ENCODE measurements at regions not wholly inside any gene's neighbourhood (a gene's known extent, or its start where the extent isn't known, plus 50 kb on each side); places are given as distances from the start of the nearest gene placed in this dataset.

DNA sequence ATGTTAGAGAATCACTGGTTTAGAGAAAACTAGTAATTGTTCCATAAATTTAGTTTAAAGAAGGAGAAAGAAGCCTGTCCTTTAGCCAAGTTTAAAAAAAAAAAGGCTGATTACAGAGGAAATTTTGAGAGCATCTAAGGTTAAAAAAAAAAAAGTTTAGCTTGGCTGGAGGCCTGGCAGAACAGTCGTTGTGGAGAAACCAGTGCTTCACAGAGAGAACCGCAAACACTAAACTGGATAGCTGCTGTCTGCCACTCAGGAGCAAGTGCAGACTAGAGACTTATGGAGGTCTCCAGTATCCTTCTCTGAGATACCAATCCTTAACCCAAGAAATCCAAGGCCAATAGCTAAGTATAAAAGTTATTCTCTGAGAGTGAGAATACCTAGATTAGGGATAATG lies 84.8 kb upstream of the ANKRD28 start:
- TF ChIP-seq, protein P1, sequence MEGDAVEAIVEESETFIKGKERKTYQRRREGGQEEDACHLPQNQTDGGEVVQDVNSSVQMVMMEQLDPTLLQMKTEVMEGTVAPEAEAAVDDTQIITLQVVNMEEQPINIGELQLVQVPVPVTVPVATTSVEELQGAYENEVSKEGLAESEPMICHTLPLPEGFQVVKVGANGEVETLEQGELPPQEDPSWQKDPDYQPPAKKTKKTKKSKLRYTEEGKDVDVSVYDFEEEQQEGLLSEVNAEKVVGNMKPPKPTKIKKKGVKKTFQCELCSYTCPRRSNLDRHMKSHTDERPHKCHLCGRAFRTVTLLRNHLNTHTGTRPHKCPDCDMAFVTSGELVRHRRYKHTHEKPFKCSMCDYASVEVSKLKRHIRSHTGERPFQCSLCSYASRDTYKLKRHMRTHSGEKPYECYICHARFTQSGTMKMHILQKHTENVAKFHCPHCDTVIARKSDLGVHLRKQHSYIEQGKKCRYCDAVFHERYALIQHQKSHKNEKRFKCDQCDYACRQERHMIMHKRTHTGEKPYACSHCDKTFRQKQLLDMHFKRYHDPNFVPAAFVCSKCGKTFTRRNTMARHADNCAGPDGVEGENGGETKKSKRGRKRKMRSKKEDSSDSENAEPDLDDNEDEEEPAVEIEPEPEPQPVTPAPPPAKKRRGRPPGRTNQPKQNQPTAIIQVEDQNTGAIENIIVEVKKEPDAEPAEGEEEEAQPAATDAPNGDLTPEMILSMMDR (IDR thresholded peaks at IDR 0.05; ENCODE audit: insufficient read depth, low read length, severe bottlenecking): no peak
- H3K27me3 ChIP-seq (ENCODE audit: control insufficient read depth, insufficient read depth, low read length): no peaks in the 10 kb centered on the region
- no peak for FAIRE-seq

DNA sequence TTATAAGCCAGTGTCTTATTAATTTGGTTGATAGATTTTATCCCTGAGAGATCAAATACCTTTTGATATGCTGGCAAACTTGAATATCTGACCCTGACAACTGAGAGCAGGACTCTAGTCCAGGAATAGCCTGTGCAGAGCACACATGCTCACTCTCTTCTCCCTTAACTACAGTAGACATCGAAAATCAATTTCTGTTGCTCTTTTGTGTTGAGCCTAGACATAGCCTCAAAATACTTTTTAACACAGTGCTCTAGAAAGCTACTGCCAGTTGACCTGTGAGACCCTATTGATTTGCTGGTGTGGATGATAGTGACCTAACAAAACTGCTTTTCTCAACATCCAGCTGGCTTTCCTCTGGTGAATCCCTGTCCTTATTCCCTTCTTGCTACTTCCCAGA lies 86.4 kb upstream of the ANKRD28 start:
- TF ChIP-seq, protein P1 (IDR thresholded peaks at IDR 0.05; ENCODE audit: insufficient read depth, low read length, severe bottlenecking): no peak
- H3K36me3 ChIP-seq (ENCODE audit: control insufficient read depth, insufficient read depth, low read length): no peaks in the 10 kb centered on the region
- no peak overlapping the region for H3K4me3 ChIP-seq (ENCODE audit: low read depth, low read length)
- FAIRE-seq: no peak
- DNase-seq (ENCODE audit: low read depth): no peak
- H3K27me3 ChIP-seq (ENCODE audit: control insufficient read depth, insufficient read depth, low read length): no peaks in the 10 kb centered on the region

More for the DNA sequence above, 84.8 kb upstream of the ANKRD28 start:
- no peak for DNase-seq (ENCODE audit: low read depth)
- no peak overlapping the region for H3K4me3 ChIP-seq (ENCODE audit: low read depth, low read length)
- no peaks in the 10 kb centered on the region for H3K36me3 ChIP-seq (ENCODE audit: control insufficient read depth, insufficient read depth, low read length)

DNA sequence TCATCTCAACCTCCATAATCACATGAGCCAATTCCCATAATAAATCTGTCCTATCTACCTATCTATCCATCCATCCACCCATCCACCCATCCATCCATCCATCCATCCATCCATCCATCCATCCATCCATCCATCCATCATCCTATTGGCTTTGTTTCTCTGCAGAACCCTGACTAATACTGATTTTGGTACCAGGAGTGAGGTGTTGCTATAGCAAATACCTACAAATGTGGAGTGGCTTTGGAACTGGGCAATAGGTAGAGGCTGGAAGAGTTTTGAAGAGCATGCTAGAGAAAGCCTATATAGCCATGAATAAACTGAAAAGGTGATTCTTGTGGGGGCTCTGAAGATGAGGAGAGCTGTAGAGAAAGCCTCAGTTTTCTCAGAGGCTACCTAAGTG lies 88.7 kb upstream of the ANKRD28 start:
- H3K36me3 ChIP-seq (ENCODE audit: control insufficient read depth, insufficient read depth, low read length): no peaks in the 10 kb centered on the region
- no peak overlapping the region for H3K4me3 ChIP-seq (ENCODE audit: low read depth, low read length)
- DNase-seq (ENCODE audit: low read depth) (no peak), FAIRE-seq (no peak)
- H3K27me3 ChIP-seq (ENCODE audit: control insufficient read depth, insufficient read depth, low read length): no peaks in the 10 kb centered on the region
- TF ChIP-seq, protein P1 (IDR thresholded peaks at IDR 0.05; ENCODE audit: insufficient read depth, low read length, severe bottlenecking): no peak

DNA sequence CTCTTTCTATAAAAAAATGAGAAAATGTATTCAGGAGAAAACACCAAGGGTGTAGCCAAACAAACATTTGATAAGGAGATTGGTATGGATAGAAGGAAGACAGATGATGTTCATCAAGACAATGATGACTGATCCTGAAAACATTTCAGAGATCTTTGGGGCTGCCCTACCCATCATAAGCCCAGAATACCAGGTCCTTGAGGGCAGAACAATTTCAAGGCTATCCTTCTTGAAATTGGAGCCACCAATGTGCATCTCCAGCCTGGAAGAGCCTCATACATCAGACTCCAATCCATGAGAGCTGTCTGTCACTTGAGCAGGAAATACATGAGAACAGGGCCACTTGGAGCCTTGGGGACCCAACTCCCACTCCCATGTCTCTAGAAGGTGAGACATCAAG lies 89.5 kb upstream of the ANKRD28 start:
- TF ChIP-seq, protein P1 (IDR thresholded peaks at IDR 0.05; ENCODE audit: insufficient read depth, low read length, severe bottlenecking): no peak
- FAIRE-seq: no peak
- DNase-seq (ENCODE audit: low read depth): no peak
- H3K4me3 ChIP-seq (ENCODE audit: low read depth, low read length): no peak overlapping the region
- no peaks in the 10 kb centered on the region for H3K36me3 ChIP-seq (ENCODE audit: control insufficient read depth, insufficient read depth, low read length)
- H3K27me3 ChIP-seq (ENCODE audit: control insufficient read depth, insufficient read depth, low read length): no peaks in the 10 kb centered on the region

DNA sequence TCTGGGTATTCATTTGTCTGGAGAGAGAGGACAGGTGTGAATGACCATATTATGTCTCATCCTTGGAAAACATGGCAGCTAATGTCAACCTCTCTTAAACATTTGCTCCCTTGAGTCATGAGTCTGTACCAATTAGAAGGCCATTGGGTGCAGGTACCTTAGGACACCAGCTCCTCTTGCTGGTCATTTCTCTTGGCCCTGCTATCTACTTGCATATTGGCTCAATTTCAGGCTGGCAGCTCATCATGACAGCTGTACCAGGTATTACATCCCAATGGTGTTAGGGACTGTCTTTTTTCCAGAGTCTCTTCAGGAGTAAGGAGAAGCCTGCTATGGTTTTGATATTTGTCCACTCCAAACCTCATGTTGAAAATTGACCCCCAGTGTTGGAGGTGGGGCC lies 92.2 kb upstream of the ANKRD28 start:
- H3K36me3 ChIP-seq (ENCODE audit: control insufficient read depth, insufficient read depth, low read length): no peaks in the 10 kb centered on the region
- DNase-seq (ENCODE audit: low read depth) (no peak), FAIRE-seq (no peak)
- H3K4me3 ChIP-seq (ENCODE audit: low read depth, low read length): no peak overlapping the region
- no peaks in the 10 kb centered on the region for H3K27me3 ChIP-seq (ENCODE audit: control insufficient read depth, insufficient read depth, low read length)
- TF ChIP-seq, protein P1 (IDR thresholded peaks at IDR 0.05; ENCODE audit: insufficient read depth, low read length, severe bottlenecking): no peak
